MM.1S (cell line): ENCODE measurements at regions not wholly inside any gene's neighbourhood (a gene's known extent, or its start where the extent isn't known, plus 50 kb on each side); places are given as distances from the start of the nearest gene placed in this dataset.

Experiments used
- DNase-seq: peaks from one replicate; pipeline ENCODE4 v3.0.0-alpha.2; 2015
- H2AFZ ChIP-seq: fragments of 300-600 bp; sonication (generic); 2 replicates; pipeline ENCODE4 v1.6.0; 2016; ENCODE audit warnings: antibody characterized with exemption, low read length
- H3F3A ChIP-seq: fragments of 300-600 bp; sonication (generic); 2 replicates; pipeline ENCODE4 v1.6.1; 2016; ENCODE audit warnings: mild to moderate bottlenecking, antibody characterized with exemption, low read length, moderate library complexity, mixed read lengths; ENCODE audit not compliant: insufficient read depth
- H3K27ac ChIP-seq: fragments of 300-600 bp; sonication (generic); 2 replicates; pipeline ENCODE4 v1.5.1; 2016; ENCODE audit warnings: mild to moderate bottlenecking, low read length
- H3K27me3 ChIP-seq: fragments of 300-600 bp; sonication (generic); replicated peaks from 2 replicates; pipeline ENCODE4 v1.6.0; 2016; ENCODE audit warnings: low read length; ENCODE audit not compliant: insufficient read depth
- H3K36me3 ChIP-seq: fragments of 300-600 bp; sonication (generic); replicated peaks from 2 replicates; pipeline ENCODE4 v1.6.1; 2016; ENCODE audit warnings: mild to moderate bottlenecking, low read length, mixed read lengths; ENCODE audit not compliant: insufficient read depth
- H3K4me1 ChIP-seq: fragments of 300-600 bp; sonication (generic); 2 replicates; pipeline ENCODE4 v1.6.1; 2016; ENCODE audit warnings: low read length, mixed read lengths
- H3K4me2 ChIP-seq: fragments of 300-600 bp; sonication (generic); 2 replicates; pipeline ENCODE4 v1.6.0; 2016; ENCODE audit warnings: low read depth, low read length
- H3K4me3 ChIP-seq: fragments of 300-600 bp; sonication (generic); 2 replicates; pipeline ENCODE4 v1.5.1; 2016; ENCODE audit warnings: low read length, mixed read lengths
- H3K79me2 ChIP-seq: fragments of 300-600 bp; sonication (generic); 2 replicates; pipeline ENCODE4 v1.6.1; 2016; ENCODE audit warnings: mixed run types, low read length, mixed read lengths
- H3K9ac ChIP-seq: fragments of 300-600 bp; sonication (generic); 2 replicates; pipeline ENCODE4 v1.6.1; 2016; ENCODE audit warnings: low read length, mixed read lengths
- H3K9me2 ChIP-seq: fragments of 300-600 bp; sonication (generic); replicated peaks from 2 replicates; pipeline ENCODE4 v1.6.1; 2016; ENCODE audit warnings: mild to moderate bottlenecking, low read length, mixed read lengths; ENCODE audit not compliant: insufficient read depth
- H3K9me3 ChIP-seq: fragments of 300-600 bp; sonication (generic); replicated peaks from 2 replicates; pipeline ENCODE4 v1.6.1; 2016; ENCODE audit warnings: mild to moderate bottlenecking, low read length, mixed read lengths; ENCODE audit not compliant: insufficient read depth
- H4K20me1 ChIP-seq: fragments of 300-600 bp; sonication (generic); 2 replicates; pipeline ENCODE4 v1.6.1; 2016; ENCODE audit warnings: mild to moderate bottlenecking, low read length, moderate library complexity, mixed read lengths; ENCODE audit not compliant: insufficient read depth
- EZH2 ChIP-seq: fragments of 300-600 bp; sonication (generic); optimal IDR thresholded peaks from 2 replicates; pipeline ENCODE3; 2017; ENCODE audit warnings: low read depth, mild to moderate bottlenecking, antibody characterized with exemption, low read length, mixed read lengths
- EZH2phosphoT487 ChIP-seq: fragments of 300-600 bp; sonication (generic); IDR thresholded peaks from 2 replicates; pipeline ENCODE4 v1.6.1; 2018; ENCODE audit warnings: antibody characterized with exemption, low read length
- TF ChIP-seq, protein P1 (sequence below): fragments of 300-600 bp; sonication (generic); IDR thresholded peaks from 2 replicates; pipeline ENCODE4 v1.5.1; 2016; ENCODE audit warnings: antibody characterized with exemption, low read length, mixed read lengths

DNA sequence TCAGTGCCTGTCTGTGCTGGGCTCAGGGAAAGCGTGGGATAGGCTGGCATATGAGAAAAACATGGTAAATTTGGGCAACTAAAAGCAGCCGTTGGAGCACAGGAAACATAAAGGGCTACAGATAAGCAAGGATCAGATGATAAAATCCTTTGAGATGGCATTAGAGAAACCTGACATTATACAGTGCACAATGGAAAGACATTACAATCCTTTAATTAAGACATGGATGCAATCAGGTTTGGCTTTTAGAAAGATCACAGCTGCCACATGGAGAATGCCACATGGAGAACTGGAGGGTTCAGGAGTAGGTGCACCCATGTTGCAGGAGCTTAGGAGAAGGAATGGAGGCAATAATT lies 117.3 kb downstream of the CDC42EP3 start:
- no peak overlapping the region for H3K4me2 ChIP-seq
- no peak overlapping the region for H3K9ac ChIP-seq
- H3K27me3 ChIP-seq: no peaks in the 10 kb centered on the region
- H4K20me1 ChIP-seq: no peaks in the 10 kb centered on the region
- no peaks in the 10 kb centered on the region for H3K36me3 ChIP-seq
- H3K9me3 ChIP-seq: no peaks in the 10 kb centered on the region
- no peak overlapping the region for H3K4me3 ChIP-seq
- H3K79me2 ChIP-seq: no peaks in the 10 kb centered on the region
- no peaks in the 10 kb centered on the region for H3F3A ChIP-seq
- no peak for DNase-seq
- TF ChIP-seq, protein P1, sequence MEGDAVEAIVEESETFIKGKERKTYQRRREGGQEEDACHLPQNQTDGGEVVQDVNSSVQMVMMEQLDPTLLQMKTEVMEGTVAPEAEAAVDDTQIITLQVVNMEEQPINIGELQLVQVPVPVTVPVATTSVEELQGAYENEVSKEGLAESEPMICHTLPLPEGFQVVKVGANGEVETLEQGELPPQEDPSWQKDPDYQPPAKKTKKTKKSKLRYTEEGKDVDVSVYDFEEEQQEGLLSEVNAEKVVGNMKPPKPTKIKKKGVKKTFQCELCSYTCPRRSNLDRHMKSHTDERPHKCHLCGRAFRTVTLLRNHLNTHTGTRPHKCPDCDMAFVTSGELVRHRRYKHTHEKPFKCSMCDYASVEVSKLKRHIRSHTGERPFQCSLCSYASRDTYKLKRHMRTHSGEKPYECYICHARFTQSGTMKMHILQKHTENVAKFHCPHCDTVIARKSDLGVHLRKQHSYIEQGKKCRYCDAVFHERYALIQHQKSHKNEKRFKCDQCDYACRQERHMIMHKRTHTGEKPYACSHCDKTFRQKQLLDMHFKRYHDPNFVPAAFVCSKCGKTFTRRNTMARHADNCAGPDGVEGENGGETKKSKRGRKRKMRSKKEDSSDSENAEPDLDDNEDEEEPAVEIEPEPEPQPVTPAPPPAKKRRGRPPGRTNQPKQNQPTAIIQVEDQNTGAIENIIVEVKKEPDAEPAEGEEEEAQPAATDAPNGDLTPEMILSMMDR: no peak
- TF ChIP-seq EZH2: no peak
- TF ChIP-seq EZH2phosphoT487: no peak
- H3K4me1 ChIP-seq: 0 out of 2 replicates have a peak, but pooled peaks cover 6% of the 10 kb centered on the region
- no peak overlapping the region for H3K27ac ChIP-seq
- H3K9me2 ChIP-seq: no peaks in the 10 kb centered on the region
- H2AFZ ChIP-seq: no peak overlapping the region

DNA sequence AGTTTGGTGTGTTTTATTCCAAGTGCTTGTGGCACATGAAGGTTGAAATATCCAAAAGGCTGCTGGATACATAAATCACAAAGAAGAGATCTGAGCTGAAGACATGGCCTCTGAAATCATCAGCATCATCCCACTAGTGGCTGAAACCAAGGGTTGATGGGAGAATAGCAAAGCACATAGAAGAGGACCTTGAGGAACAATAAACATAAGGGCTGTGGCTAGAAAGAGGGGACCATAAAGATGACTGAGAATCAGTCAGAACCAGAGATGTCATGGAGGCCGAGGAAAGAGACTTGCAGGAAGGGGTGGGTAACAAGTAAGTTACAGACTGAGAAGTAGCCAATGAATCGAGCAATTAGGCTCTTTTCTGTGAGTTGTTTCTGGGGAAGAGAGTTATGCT lies 116.8 kb downstream of the CDC42EP3 start:
- no peaks in the 10 kb centered on the region for H3K9me2 ChIP-seq
- no peaks in the 10 kb centered on the region for H3K27me3 ChIP-seq
- H3K9ac ChIP-seq: no peak overlapping the region
- H3K4me2 ChIP-seq: no peak overlapping the region
- no peak overlapping the region for H3K27ac ChIP-seq
- H2AFZ ChIP-seq: no peak overlapping the region
- H3K9me3 ChIP-seq: no peaks in the 10 kb centered on the region
- 0 out of 2 replicates have a peak, but pooled peaks cover 6% of the 10 kb centered on the region for H3K4me1 ChIP-seq
- H4K20me1 ChIP-seq: no peaks in the 10 kb centered on the region
- no peaks in the 10 kb centered on the region for H3K36me3 ChIP-seq
- H3K79me2 ChIP-seq: no peaks in the 10 kb centered on the region
- TF ChIP-seq EZH2: no peak
- no peak for TF ChIP-seq EZH2phosphoT487
- TF ChIP-seq, protein P1: no peak
- DNase-seq: no peak
- H3F3A ChIP-seq: no peaks in the 10 kb centered on the region
- no peak overlapping the region for H3K4me3 ChIP-seq

DNA sequence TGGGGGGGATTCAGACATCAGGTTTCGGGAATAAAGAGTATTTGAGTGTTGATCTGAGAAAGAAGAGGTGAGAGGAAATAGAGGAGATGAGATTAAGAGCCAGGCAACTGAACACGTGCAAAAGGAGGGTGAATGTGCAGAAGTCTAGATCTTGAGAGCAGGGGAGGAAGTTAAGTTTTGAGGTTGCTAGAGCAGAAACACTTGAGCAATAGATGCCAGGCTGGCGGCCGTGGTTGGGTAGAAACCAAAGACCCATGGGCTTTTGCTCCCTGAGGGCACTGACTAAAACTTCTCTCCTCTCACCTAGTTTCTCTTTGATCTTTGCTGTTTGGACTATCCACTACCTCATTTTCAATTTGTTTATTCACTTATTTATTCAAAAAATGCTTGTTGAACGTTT lies 116.0 kb downstream of the CDC42EP3 start:
- Histone ChIP-seq H3K36me3 (no peaks in the 10 kb centered on the region), H3K9ac (no peak overlapping the region), H3K9me3 (no peaks in the 10 kb centered on the region), H3K79me2 (no peaks in the 10 kb centered on the region), H3K4me3 (no peak overlapping the region), H2AFZ (no peak overlapping the region), H3K27me3 (no peaks in the 10 kb centered on the region), H3K27ac (no peak overlapping the region), H3K4me2 (no peak overlapping the region), H4K20me1 (no peaks in the 10 kb centered on the region), H3F3A (no peaks in the 10 kb centered on the region), H3K4me1 (no peaks in the 10 kb centered on the region), H3K9me2 (no peaks in the 10 kb centered on the region)
- DNase-seq: no peak
- TF ChIP-seq EZH2: no peak
- no peak for TF ChIP-seq EZH2phosphoT487
- TF ChIP-seq, protein P1: no peak
